Activated CD4-positive, alpha-beta T cell treated with anti-CD3 and anti-CD28 coated beads, Interleukin-2, amount 50 U/mL, for 1 hour (primary cell): ENCODE measurements at regions not wholly inside any gene's neighbourhood (a gene's known extent, or its start where the extent isn't known, plus 50 kb on each side); places are given as distances from the start of the nearest gene placed in this dataset.

ENCODE experiments used
- DNase-seq: peaks from one replicate; pipeline ENCODE4 v3.0.0-alpha.2; 2020

DNA sequence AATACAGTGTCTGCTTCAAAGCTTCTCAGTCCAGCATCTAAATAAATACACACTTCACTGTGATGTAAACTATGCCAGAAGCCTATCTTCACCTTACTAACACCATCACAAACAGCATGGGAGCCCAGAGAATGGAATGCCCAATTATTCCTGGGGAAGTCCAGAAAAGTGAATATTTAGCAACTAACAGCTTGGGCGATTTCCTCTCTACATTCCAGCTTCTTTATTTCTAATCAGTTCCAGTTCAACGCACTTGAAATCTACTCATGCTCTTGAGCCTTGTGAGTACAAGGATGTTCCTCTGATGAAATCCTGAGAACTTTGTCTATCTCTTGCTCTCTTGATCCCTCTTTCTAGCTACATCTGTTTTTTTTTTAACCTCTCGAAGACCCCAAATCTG is 100.4 kb upstream of the C9orf72 start:
- no peak for DNase-seq

DNA sequence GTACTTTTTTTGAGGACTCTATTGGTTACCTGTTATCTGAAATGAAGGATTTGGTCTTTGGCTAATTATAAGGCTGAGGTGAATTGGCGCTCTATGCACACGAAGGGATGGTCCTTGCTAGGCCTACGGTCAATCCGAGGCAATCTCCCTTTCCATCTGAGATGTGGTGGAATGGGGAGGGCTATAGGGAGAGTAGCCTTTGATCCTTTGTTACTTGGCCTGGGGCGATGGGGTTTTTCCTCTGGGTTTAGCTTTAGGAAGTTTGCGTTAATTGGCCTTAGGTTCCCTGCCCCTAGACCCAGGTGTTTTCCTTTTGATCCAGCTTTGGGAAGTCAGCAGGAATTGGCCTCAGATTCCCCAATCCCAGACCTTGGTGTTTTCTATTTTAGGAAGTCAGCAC is 102.1 kb upstream of the C9orf72 start:
- DNase-seq = no peak

- no peak for DNase-seq
These were observed 103.5 kb upstream of the C9orf72 start for GRCh38 chr9:27676827-27677226.

- no peak for DNase-seq
These were observed 106.1 kb upstream of the C9orf72 start for GRCh38 chr9:27679338-27679737.

GRCh38 chr9:27683181-27683580 is 109.9 kb upstream of the C9orf72 start:
- DNase-seq = no peak

DNA sequence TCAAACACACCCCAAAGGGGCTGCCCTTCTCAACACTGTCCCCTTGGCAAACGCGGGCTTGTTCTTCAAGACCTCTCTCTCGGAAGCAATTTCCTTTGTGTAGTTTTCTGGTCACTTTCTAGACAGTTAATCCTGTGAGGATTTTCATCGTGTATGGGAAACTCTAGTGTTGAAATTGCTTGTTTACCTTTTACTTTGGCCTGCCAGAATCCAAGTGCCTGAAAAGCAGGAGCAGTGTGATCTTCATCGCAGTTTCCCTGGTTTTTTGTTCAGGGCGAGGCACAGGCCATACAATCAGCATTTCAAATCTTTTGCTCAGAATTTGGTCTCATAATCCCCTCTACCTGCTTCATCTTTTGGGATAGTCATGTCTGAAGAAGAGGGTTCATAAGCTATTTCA is 115.7 kb upstream of the C9orf72 start:
- DNase-seq = no peak

DNA sequence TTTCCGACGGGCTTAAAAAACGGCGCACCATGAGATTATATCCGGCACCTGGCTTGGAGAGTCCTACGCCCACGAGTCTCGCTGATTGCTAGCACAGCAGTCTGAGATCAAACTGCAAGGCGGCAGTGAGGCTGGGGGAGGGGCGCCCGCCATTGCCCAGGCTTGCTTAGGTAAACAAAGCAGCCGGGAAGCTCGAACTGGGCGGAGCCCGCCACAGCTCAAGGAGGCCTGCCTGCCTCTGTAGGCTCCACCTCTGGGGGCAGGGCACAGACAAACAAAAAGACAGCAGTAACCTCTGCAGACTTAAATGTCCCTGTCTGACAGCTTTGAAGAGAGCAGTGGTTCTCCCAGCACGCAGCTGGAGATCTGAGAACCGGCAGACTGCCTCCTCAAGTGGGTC is 117.5 kb upstream of the C9orf72 start:
- DNase-seq = peak; percentile 10

- DNase-seq = no peak
These were observed 126.3 kb upstream of the C9orf72 start for GRCh38 chr9:27699621-27700020.

GRCh38 chr9:27701016-27701415 is 127.7 kb upstream of the C9orf72 start:
- DNase-seq = no peak

- no peak for DNase-seq
These were observed 128.3 kb upstream of the C9orf72 start for GRCh38 chr9:27701587-27701986.

DNA sequence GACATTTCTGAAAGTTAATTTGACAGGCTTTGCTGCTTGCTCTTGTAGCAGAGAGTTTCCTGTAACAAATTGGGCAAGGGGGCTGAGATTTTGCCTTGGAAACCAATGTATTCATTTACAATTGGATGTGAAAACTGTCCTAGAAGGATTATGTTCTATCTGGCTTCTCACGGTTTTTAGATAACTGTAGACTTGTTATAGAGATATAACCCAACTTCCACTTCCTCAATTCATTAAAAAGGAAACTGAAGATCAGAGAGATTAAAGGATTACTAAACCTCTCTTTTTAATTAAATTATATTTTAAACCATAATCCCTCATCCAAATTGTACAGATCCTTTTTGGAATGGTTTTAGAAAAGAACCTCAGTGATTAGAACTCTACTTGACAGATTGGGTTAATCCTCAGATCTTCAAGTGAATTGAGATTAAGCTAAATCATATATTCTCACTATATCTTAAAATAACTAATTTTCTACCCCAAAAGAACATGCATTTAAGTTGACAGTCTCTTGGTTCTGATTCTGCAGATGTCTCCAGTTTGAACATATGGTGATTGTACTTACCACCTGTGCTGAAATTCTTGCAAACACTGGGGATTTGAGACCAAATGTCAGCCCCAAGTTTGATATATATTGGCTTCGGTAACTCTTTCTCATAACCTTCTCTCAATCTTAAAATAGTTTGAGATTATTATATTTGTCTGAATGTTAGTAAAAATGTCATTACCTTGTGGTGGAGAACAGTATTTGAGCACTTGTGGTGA is 130.1 kb upstream of the C9orf72 start:
- DNase-seq = no peak

DNA sequence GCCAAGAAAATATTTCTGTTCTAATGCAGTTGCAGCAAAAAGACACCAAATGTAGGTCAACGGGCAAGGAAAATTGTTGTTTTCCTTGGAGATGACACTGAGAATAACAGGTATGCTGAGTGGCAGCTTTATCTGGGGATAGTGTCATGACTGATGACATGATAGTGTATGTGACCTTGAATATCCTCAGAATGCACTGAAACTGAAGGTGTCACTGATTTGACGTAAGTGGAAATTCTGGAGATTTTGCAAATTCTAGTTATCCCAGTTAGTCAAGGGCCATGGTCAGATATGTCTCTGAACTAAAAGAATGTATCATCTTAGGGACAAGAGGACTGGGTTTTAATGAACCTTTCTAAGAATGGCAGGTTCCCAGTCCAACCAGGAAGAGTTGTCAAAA is 138.0 kb upstream of the C9orf72 start:
- DNase-seq = no peak

DNA sequence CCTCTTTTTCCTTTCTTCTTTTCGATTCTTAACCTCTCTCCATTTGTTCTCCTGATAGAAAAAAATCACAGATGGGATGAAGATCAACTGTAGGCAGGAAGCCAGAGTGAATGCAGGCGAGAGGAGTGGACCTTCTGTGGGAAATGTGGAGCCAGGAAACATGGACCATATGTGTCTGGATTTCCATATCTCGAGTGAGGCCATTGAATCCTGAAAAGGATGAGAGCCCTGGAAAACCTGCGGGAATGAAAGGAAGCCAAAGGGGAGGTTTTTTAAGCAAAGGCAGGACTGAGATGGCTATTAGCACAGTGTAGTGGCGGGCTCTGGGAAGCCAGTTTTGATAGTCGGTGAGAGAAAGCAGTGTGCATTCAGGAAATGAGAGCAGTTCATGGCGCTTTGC is 139.5 kb upstream of the C9orf72 start:
- no peak for DNase-seq

DNA sequence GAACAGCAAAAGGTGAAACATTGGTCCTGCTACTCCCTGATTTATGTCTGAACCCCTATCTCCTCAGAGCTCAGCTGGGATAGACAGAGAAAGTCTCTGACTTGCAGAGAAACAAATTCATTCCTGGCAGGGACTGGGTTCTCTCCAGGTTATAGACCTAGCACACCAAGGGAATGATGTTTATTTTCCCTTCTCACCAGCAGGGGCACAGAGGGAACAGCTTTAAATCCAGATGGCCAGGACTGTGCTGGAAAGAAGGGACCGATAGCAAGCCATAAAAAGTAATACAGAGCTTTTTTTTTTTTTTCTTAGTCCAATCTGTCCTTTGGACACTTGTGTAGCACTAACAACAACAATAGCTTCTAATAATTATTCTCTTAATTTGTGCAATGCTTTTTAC is 141.1 kb upstream of the C9orf72 start:
- no peak for DNase-seq

- no peak for DNase-seq
These were observed 142.4 kb upstream of the C9orf72 start for GRCh38 chr9:27715651-27716050.

DNA sequence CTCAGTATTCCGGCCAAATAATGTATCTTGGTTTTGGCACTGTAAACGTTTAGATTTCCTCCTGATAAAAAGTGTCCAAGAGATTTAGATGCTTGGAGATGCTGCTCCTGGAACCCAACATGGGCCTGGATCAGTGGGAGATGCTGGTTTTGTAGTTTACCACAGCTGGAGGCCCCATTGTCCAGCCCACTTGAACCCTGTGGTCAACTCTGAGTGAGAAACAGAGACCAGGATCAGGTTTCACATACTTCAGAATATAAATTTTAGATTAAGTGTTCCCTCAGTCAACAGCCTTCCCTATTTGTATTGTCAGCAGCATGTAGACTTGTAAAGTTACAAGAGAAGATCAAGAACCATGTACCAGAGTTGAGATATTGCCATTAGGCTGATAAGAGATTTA is 144.7 kb upstream of the C9orf72 start:
- DNase-seq = no peak

DNA sequence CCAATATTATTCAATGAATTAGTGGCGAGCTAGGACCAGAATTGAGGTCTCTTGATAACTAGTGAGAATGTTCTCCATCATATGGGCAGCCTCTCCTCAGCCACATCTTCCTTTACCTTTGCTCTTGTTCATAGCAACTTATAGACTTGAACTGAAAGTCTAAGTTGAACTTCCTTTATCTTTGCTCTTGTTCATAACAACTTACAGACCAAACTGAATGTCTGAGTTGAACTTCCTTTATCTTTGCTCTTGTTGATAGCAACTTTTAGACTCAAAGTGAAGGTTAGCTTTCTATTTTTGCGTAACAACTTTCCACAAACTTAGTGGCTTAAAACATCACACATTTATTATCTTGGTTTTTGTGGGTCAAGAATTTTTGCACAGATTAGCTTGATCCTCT is 146.4 kb upstream of the C9orf72 start:
- no peak for DNase-seq

- DNase-seq = no peak
These were observed 149.6 kb upstream of the C9orf72 start for GRCh38 chr9:27722866-27723265.

- peak; percentile 32 for DNase-seq
These were observed 153.2 kb upstream of the C9orf72 start for GRCh38 chr9:27726244-27727081.

GRCh38 chr9:27732494-27732893 is 159.2 kb upstream of the C9orf72 start:
- no peak for DNase-seq

- DNase-seq = no peak
These were observed 170.2 kb upstream of the C9orf72 start for GRCh38 chr9:27743490-27743889.

GRCh38 chr9:27747450-27747849 is 174.2 kb upstream of the C9orf72 start:
- DNase-seq = no peak

GRCh38 chr9:27749838-27750237 is 176.6 kb upstream of the C9orf72 start:
- no peak for DNase-seq

DNA sequence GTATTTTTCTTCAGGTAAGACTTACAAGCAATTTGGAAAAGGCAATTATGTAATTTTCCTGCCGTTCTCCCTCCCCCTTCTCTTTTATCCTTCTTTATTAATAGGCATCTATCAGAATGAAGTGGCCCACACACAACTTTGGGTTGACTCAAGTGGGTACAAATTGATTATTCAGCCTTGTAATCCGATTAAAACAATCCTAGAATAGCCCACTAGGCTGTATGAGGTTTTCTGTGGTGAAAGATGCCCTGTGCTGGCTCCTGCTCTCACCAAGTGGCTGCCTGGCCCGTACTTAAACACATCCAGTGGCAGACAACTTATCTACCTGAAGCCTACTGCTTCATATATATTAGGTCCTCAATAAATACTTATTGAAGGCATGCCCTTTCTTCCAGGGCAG is 177.3 kb upstream of the C9orf72 start:
- no peak for DNase-seq

DNA sequence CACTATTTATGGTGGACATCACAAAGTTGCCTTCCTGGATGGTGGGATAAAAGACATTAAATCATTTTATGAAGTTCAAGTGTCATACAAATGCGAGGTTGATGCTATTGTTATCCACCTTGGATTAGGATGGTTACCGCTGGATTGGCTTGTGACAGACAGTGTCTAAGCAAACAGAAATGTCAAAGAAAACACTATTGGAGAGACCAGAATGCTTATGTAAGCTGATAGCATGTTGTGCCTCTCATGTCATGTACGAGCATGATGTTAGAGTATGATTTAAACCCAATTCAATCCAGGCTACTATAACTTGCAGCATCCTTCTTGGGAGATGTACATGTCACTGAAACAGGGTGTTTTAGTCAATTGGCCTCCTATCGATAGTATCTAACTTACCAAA is 178.8 kb upstream of the C9orf72 start:
- DNase-seq = no peak
